Gastroesophageal sphincter (tissue), 3 donors: ENCODE measurements at regions not wholly inside any gene's neighbourhood (a gene's known extent, or its start where the extent isn't known, plus 50 kb on each side); places are given as distances from the start of the nearest gene placed in this dataset.

ENCODE experiments used
- CTCF ChIP-seq, 4 experiments: fragments of 200-600 bp in 2 of 4; fragments of 450-650 bp in 2 of 4; sonication (generic) in 1 of 4; IDR thresholded peaks; one replicate each; pipeline ENCODE4 v1.5.1; 2017 to 2019; ENCODE audit warnings: antibody characterized with exemption in 4 of 4, mild to moderate bottlenecking in 2 of 4, moderate library complexity in 2 of 4
- POLR2A ChIP-seq, 2 donors: fragments of 450-650 bp; IDR thresholded peaks; one replicate each; pipeline ENCODE4 v1.6.1; 2017; ENCODE audit warnings: antibody characterized with exemption in 2 of 2, mild to moderate bottlenecking in 2 of 2, moderate library complexity in 1 of 2

GRCh38 chr1:79373481-79374125 lies 367.1 kb upstream of the ADGRL4 start:
- TF ChIP-seq CTCF (IDR thresholded peaks at IDR 0.05): no peak
- TF ChIP-seq POLR2A (IDR thresholded peaks at IDR 0.05): no peak
